ENCODE measurements at regions not wholly inside any gene's neighbourhood (a gene's known extent, or its start where the extent isn't known, plus 50 kb on each side); places are given as distances from the start of the nearest gene placed in this dataset.

GRCh38 chr10:101286248-101287046, 57.2 kb upstream of the LBX1 start:
- Histone ChIP-seq H3K36me3 (ENCODE audit: control insufficient read depth in 4 of 4, insufficient read depth in 4 of 4, low read length in 4 of 4) (no peaks in the 10 kb centered on the region), H3K9me3 (ENCODE audit: control insufficient read depth in 4 of 4, insufficient read depth in 3 of 4, low read length in 3 of 4) (peaks cover 0 to 2% (median 0%) of the 10 kb centered on the region in 4 donors), H3K27ac (ENCODE audit: low read depth in 1 of 2, low read length in 1 of 2) (no peak overlapping the region), H3K4me3 (no peak overlapping the region), H3K4me1 (ENCODE audit: control insufficient read depth in 5 of 5, insufficient read depth in 5 of 5, low read length in 5 of 5) (peaks cover 0 to 37% (median 7%) of the 10 kb centered on the region in 5 donors), H3K9ac (ENCODE audit: insufficient read depth in 1 of 2, low read length in 2 of 2) (no peak overlapping the region), H3K27me3 (ENCODE audit: control insufficient read depth in 3 of 3, insufficient read depth in 3 of 3, low read length in 2 of 3) (peaks cover 0 to 69% (median 20%) of the 10 kb centered on the region in 3 donors)
- TF ChIP-seq CTCF (IDR thresholded peaks at IDR 0.05; ENCODE audit: control extremely low read depth, extremely low read depth) = no peak
- WGBS, 2 donors = 39 to 51% methylated on average over 12 of the region's 12 CpGs
- ATAC-seq (ENCODE audit: insufficient read depth, low FRiP score) (no peak), DNase-seq (no peak)

GRCh38 chr10:101287183-101287996, 58.1 kb upstream of the LBX1 start:
- no peaks in the 10 kb centered on the region for H3K36me3 ChIP-seq (ENCODE audit: control insufficient read depth in 4 of 4, insufficient read depth in 4 of 4, low read length in 4 of 4)
- H3K9ac ChIP-seq (ENCODE audit: insufficient read depth in 1 of 2, low read length in 2 of 2) = no peak overlapping the region
- H3K27ac ChIP-seq (ENCODE audit: low read depth in 1 of 2, low read length in 1 of 2) = no peak overlapping the region
- peaks cover 0 to 69% (median 17%) of the 10 kb centered on the region in 3 donors for H3K27me3 ChIP-seq (ENCODE audit: control insufficient read depth in 3 of 3, insufficient read depth in 3 of 3, low read length in 2 of 3)
- H3K9me3 ChIP-seq (ENCODE audit: control insufficient read depth in 4 of 4, insufficient read depth in 3 of 4, low read length in 3 of 4) = peaks cover 0 to 2% (median 0%) of the 10 kb centered on the region in 4 donors
- DNase-seq (peak in 1 of 3 donors; percentile 24), ATAC-seq (ENCODE audit: insufficient read depth, low FRiP score) (no peak)
- peaks cover 0 to 39% (median 12%) of the 10 kb centered on the region in 5 donors for H3K4me1 ChIP-seq (ENCODE audit: control insufficient read depth in 5 of 5, insufficient read depth in 5 of 5, low read length in 5 of 5)
- no peak for TF ChIP-seq CTCF (IDR thresholded peaks at IDR 0.05; ENCODE audit: control extremely low read depth, extremely low read depth)
- no peak overlapping the region for H3K4me3 ChIP-seq
- WGBS, 2 donors = 20 to 33% methylated on average over 18 of the region's 18 CpGs

- peaks cover 0 to 66% (median 14%) of the 10 kb centered on the region in 3 donors for H3K27me3 ChIP-seq (ENCODE audit: control insufficient read depth in 3 of 3, insufficient read depth in 3 of 3, low read length in 2 of 3)
- peaks cover 0 to 2% (median 0%) of the 10 kb centered on the region in 4 donors for H3K9me3 ChIP-seq (ENCODE audit: control insufficient read depth in 4 of 4, insufficient read depth in 3 of 4, low read length in 3 of 4)
- no peak overlapping the region for H3K27ac ChIP-seq (ENCODE audit: low read depth in 1 of 2, low read length in 1 of 2)
- no peak for TF ChIP-seq CTCF (IDR thresholded peaks at IDR 0.05; ENCODE audit: control extremely low read depth, extremely low read depth)
- DNase-seq (peak in 2 of 3 donors; percentile 36 to 51), ATAC-seq (ENCODE audit: insufficient read depth, low FRiP score) (no peak)
- H3K9ac ChIP-seq (ENCODE audit: insufficient read depth in 1 of 2, low read length in 2 of 2) = no peak overlapping the region
- H3K36me3 ChIP-seq (ENCODE audit: control insufficient read depth in 4 of 4, insufficient read depth in 4 of 4, low read length in 4 of 4) = no peaks in the 10 kb centered on the region
- 26 to 45% methylated on average over 6 of the region's 6 CpGs for WGBS, 2 donors
- peaks cover 0 to 39% (median 12%) of the 10 kb centered on the region in 5 donors for H3K4me1 ChIP-seq (ENCODE audit: control insufficient read depth in 5 of 5, insufficient read depth in 5 of 5, low read length in 5 of 5)
- no peak overlapping the region for H3K4me3 ChIP-seq
Observed at GRCh38 chr10:101287997-101288635, 58.9 kb upstream of the LBX1 start.

Data from lung (tissue), 11 donors.